Thyroid gland (tissue), 4 donors: ENCODE measurements at regions not wholly inside any gene's neighbourhood (a gene's known extent, or its start where the extent isn't known, plus 50 kb on each side); places are given as distances from the start of the nearest gene placed in this dataset.

Experiments used
- POLR2A ChIP-seq, 2 donors: fragments of 450-650 bp; IDR thresholded peaks; one replicate each; pipeline ENCODE4 v1.6.1; 2017; ENCODE audit warnings: antibody characterized with exemption in 2 of 2, mild to moderate bottlenecking in 2 of 2, moderate library complexity in 1 of 2
- TF ChIP-seq, protein P1 (sequence below), 6 experiments: fragments of 200-600 bp in 3 of 6; fragments of 450-650 bp in 3 of 6; sonication (generic) in 3 of 6; IDR thresholded peaks; one replicate each; pipeline ENCODE4 v1.5.1; 2016 to 2019; ENCODE audit warnings: antibody characterized with exemption in 6 of 6, mild to moderate bottlenecking in 2 of 6, inconsistent platforms in 1 of 6, moderate library complexity in 1 of 6

DNA sequence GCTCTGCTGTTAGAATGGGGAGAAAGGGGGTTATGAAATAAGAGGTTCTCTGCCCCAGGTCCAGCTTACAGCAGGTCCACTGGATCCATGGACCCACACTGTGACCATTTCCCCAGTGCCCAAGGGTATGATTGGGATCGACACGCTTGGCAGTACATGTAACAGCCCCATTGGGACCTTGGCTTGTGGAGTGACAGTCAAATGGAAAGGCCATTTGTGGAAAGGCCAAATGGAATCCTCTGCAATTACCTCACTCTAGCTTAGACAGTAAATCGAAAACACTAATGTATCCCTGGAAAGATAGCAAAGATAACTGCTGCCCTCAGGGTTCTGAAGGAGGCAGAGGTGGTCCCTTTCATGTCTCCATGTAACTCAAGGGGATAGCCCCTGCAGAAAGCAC lies 109.1 kb downstream of the MINAR1 start:
- TF ChIP-seq, protein P1, sequence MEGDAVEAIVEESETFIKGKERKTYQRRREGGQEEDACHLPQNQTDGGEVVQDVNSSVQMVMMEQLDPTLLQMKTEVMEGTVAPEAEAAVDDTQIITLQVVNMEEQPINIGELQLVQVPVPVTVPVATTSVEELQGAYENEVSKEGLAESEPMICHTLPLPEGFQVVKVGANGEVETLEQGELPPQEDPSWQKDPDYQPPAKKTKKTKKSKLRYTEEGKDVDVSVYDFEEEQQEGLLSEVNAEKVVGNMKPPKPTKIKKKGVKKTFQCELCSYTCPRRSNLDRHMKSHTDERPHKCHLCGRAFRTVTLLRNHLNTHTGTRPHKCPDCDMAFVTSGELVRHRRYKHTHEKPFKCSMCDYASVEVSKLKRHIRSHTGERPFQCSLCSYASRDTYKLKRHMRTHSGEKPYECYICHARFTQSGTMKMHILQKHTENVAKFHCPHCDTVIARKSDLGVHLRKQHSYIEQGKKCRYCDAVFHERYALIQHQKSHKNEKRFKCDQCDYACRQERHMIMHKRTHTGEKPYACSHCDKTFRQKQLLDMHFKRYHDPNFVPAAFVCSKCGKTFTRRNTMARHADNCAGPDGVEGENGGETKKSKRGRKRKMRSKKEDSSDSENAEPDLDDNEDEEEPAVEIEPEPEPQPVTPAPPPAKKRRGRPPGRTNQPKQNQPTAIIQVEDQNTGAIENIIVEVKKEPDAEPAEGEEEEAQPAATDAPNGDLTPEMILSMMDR (IDR thresholded peaks at IDR 0.05) = no peak
- TF ChIP-seq POLR2A (IDR thresholded peaks at IDR 0.05) = no peak
